K562 (cell line): ENCODE measurements at regions not wholly inside any gene's neighbourhood (a gene's known extent, or its start where the extent isn't known, plus 50 kb on each side); places are given as distances from the start of the nearest gene placed in this dataset.
A peak's percentile ranks its signal among the peaks of the same experiment; 100 is the strongest.

Experiments used
- ARID1B ChIP-seq: fragments of 450-650 bp; IDR thresholded peaks from 2 replicates; pipeline ENCODE4 v1.6.1; 2016; ENCODE audit warnings: antibody characterized with exemption, mild to moderate bottlenecking, inconsistent platforms
- CHD4 ChIP-seq: fragments of 200-600 bp; sonication (generic); IDR thresholded peaks from 3 replicates; pipeline ENCODE4 v1.6.1; 2012; ENCODE audit warnings: low read depth, mild to moderate bottlenecking, mixed read lengths, low read length, inconsistent platforms; ENCODE audit not compliant: insufficient read depth, insufficient replicate concordance, poor library complexity, severe bottlenecking
- E4F1 ChIP-seq: fragments of 250-450 bp; sonication (Bioruptor Pico); IDR thresholded peaks from 2 replicates; pipeline ENCODE4 v1.5.0; 2021; ENCODE audit warnings: mild to moderate bottlenecking, borderline replicate concordance
- ELF1 ChIP-seq: fragments of 200-800 bp; sonication (Bioruptor generic); IDR thresholded peaks from 2 replicates; pipeline ENCODE4 v1.6.1; 2016; ENCODE audit warnings: missing genetic modification characterization, missing compliant biosample characterization
- ETV6 ChIP-seq, 3 experiments: fragments of 150-350 bp in 1 of 3; sonication (generic) in 1 of 3; formaldehyde crosslinking in 1 of 3; IDR thresholded peaks; 2 replicates each; pipeline versions ENCODE4 v1.6.1 to v1.8.0; 2014 to 2022; ENCODE audit warnings: borderline replicate concordance in 2 of 3, low read depth in 2 of 3, antibody characterized with exemption in 1 of 3, low read length in 1 of 3, mild to moderate bottlenecking in 1 of 3, missing genetic modification reagents in 1 of 3
- FOXK2 ChIP-seq, 2 experiments: fragments of 450-650 bp; IDR thresholded peaks in 1 of 2; conservative IDR thresholded peaks in 1 of 2; 2 replicates each; pipeline ENCODE4 v1.6.1; 2016; ENCODE audit warnings: low read depth in 2 of 2, mild to moderate bottlenecking in 1 of 2
- FOXO4 ChIP-seq: fragments of 450-650 bp; formaldehyde crosslinking; IDR thresholded peaks from 2 replicates; pipeline ENCODE4 v1.4.0; 2020; ENCODE audit warnings: mild to moderate bottlenecking, moderate library complexity
- GABPA ChIP-seq: fragments of 200-800 bp; sonication (Bioruptor generic); conservative IDR thresholded peaks from 2 replicates; pipeline ENCODE4 v1.6.1; 2016; ENCODE audit warnings: low read depth, missing genetic modification characterization, missing compliant biosample characterization
- HDGF ChIP-seq: fragments of 450-650 bp; IDR thresholded peaks from 2 replicates; pipeline ENCODE4 v1.6.1; 2016
- LEF1 ChIP-seq: fragments of 450-650 bp; IDR thresholded peaks from 2 replicates; pipeline ENCODE4 v1.6.1; 2016; ENCODE audit warnings: mild to moderate bottlenecking
- MAFF ChIP-seq: IDR thresholded peaks from 2 replicates; pipeline ENCODE4 v1.6.1; 2012; ENCODE audit warnings: low read length, improper control_type of control experiment
- MXI1 ChIP-seq: IDR thresholded peaks from 2 replicates; pipeline ENCODE4 v1.6.1; 2011; ENCODE audit warnings: low read depth, mild to moderate bottlenecking, improper control_type of control experiment, low read length
- NRF1 ChIP-seq, 2 experiments: fragments of 450-650 bp; IDR thresholded peaks in 1 of 2; conservative IDR thresholded peaks in 1 of 2; 2 replicates each; pipeline ENCODE4 v1.6.1; 2014; ENCODE audit warnings: mild to moderate bottlenecking in 2 of 2
- POLR2AphosphoS5 ChIP-seq: IDR thresholded peaks from 2 replicates; pipeline ENCODE4 v1.6.1; 2011; ENCODE audit warnings: mild to moderate bottlenecking, low read depth, low read length, moderate library complexity; ENCODE audit not compliant: control insufficient read depth, insufficient read depth
- RAD51 ChIP-seq: fragments of 450-650 bp; IDR thresholded peaks from 2 replicates; pipeline ENCODE4 v1.7.1; 2016; ENCODE audit warnings: low read depth, mild to moderate bottlenecking, borderline replicate concordance
- SMAD1 ChIP-seq: fragments of 150-350 bp; IDR thresholded peaks from 2 replicates; pipeline ENCODE4 v1.6.1; 2014; ENCODE audit warnings: low read length, low read depth; ENCODE audit not compliant: partially characterized antibody
- SMAD3 ChIP-seq: fragments of 450-650 bp; formaldehyde crosslinking; conservative IDR thresholded peaks from 2 replicates; pipeline ENCODE4 v1.4.0; 2020; ENCODE audit warnings: mild to moderate bottlenecking
- SMARCE1 ChIP-seq: fragments of 450-650 bp; IDR thresholded peaks from 2 replicates; pipeline ENCODE4 v1.7.1; 2016; ENCODE audit warnings: mild to moderate bottlenecking
- ZBTB7A ChIP-seq: IDR thresholded peaks from 2 replicates; pipeline ENCODE4 v1.6.1; 2011; ENCODE audit warnings: low read depth, mild to moderate bottlenecking, low read length, moderate library complexity, borderline replicate concordance; ENCODE audit not compliant: control insufficient read depth
- ZNF445 ChIP-seq: fragments of 250-450 bp; sonication (Bioruptor Pico); IDR thresholded peaks from 2 replicates; pipeline ENCODE4 v1.4.0; 2020; ENCODE audit warnings: low read depth, mild to moderate bottlenecking, moderate library complexity
- ZNF589 ChIP-seq: fragments of 200-800 bp; sonication (Bioruptor generic); IDR thresholded peaks from 2 replicates; pipeline ENCODE4 v1.6.1; 2016; ENCODE audit warnings: low read depth, missing genetic modification characterization, missing compliant biosample characterization
- ZNF668 ChIP-seq: fragments of 250-450 bp; sonication (Bioruptor Pico); IDR thresholded peaks from 2 replicates; pipeline ENCODE4 v1.8.0; 2022; ENCODE audit warnings: mild to moderate bottlenecking, inconsistent platforms

GRCh38 chr5:91280362-91281269 is 102.5 kb downstream of the ARRDC3 start (continued):
- TF ChIP-seq ZBTB7A (peak; percentile 96), ZNF668 (CRISPR knock-in tag) (peak; percentile 84; the same call in 1 of the 2 replicates), MAFF (peak; percentile 67; the same call in 1 of the 2 replicates), SMAD3 (no peak), RAD51 (peak; percentile 51; the same call in 1 of the 2 replicates), FOXO4 (CRISPR knock-in tag) (no peak), E4F1 (CRISPR knock-in tag) (0 out of 2 replicates have a peak, but pooled peaks have one; percentile 33), HDGF (no peak), ZNF589 (CRISPR knock-in tag) (peak; percentile 87), FOXK2 (conservative IDR thresholded peaks at IDR 0.05 in 1 of 2, IDR thresholded peaks at IDR 0.05 in 1 of 2; ENCODE audit: low read depth in 2 of 2) (peak; percentile 66 to 69; a peak in 2 of 4 replicates), SMAD1 (no peak), ARID1B (peak; percentile 91), POLR2AphosphoS5 (peak; percentile 50; the same call in 1 of the 2 replicates), ETV6 (IDR thresholded peaks at IDR 0.05; ENCODE audit: borderline replicate concordance in 1 of 2, low read depth in 2 of 2, low read length in 1 of 2) (peak in 1 of 2 experiments; percentile 45; a peak in 1 of 4 replicates), ETV6 (CRISPR knock-in tag; IDR thresholded peaks at IDR 0.05; ENCODE audit: borderline replicate concordance) (no peak), ELF1 (tag) (peak; percentile 81), MXI1 (0 out of 2 replicates have a peak, but pooled peaks have one; percentile 22), LEF1 (peak; percentile 39; the same call in 1 of the 2 replicates), NRF1 (conservative IDR thresholded peaks at IDR 0.05 in 1 of 2, IDR thresholded peaks at IDR 0.05 in 1 of 2) (peak; percentile 70 to 77), GABPA (tag) (peak; percentile 45; the same call in 1 of the 2 replicates), ZNF445 (CRISPR knock-in tag) (no peak), SMARCE1 (peak; percentile 94), CHD4 (peak; percentile 78)
